Thyroid gland (tissue), 4 donors: ENCODE measurements at regions not wholly inside any gene's neighbourhood (a gene's known extent, or its start where the extent isn't known, plus 50 kb on each side); places are given as distances from the start of the nearest gene placed in this dataset.
"Not testable (repeated sequence)": the region's sequence is repeated elsewhere in the genome, so short reads cannot be mapped to it uniquely, and the experiment has no call there.

Experiments used
- CTCF ChIP-seq, 6 experiments: fragments of 200-600 bp in 3 of 6; fragments of 450-650 bp in 3 of 6; sonication (generic) in 3 of 6; IDR thresholded peaks; one replicate each; pipeline ENCODE4 v1.5.1; 2016 to 2019; ENCODE audit warnings: antibody characterized with exemption in 6 of 6, mild to moderate bottlenecking in 2 of 6, inconsistent platforms in 1 of 6, moderate library complexity in 1 of 6
- POLR2A ChIP-seq, 2 donors: fragments of 450-650 bp; IDR thresholded peaks; one replicate each; pipeline ENCODE4 v1.6.1; 2017; ENCODE audit warnings: antibody characterized with exemption in 2 of 2, mild to moderate bottlenecking in 2 of 2, moderate library complexity in 1 of 2

- TF ChIP-seq CTCF, POLR2A (IDR thresholded peaks at IDR 0.05): not testable (repeated sequence)
Observed at GRCh38 chr4:3619698-3620097, 87.5 kb upstream of the LRPAP1 start.
